OCI-LY3 (cell line): ENCODE measurements at regions not wholly inside any gene's neighbourhood (a gene's known extent, or its start where the extent isn't known, plus 50 kb on each side); places are given as distances from the start of the nearest gene placed in this dataset.

ENCODE experiments used
- EZH2phosphoT487 ChIP-seq: fragments of 200-600 bp; shearing (Covaris generic); IDR thresholded peaks from 2 replicates; pipeline ENCODE4 v1.6.1; 2018; ENCODE audit warnings: antibody characterized with exemption, mixed run types, low read depth
- TF ChIP-seq, protein P1 (sequence below): fragments of 200-600, 300-600 bp; sonication (generic); IDR thresholded peaks from 2 replicates; pipeline ENCODE4 v1.5.1; 2014; ENCODE audit warnings: antibody characterized with exemption, low read length, low read depth

DNA sequence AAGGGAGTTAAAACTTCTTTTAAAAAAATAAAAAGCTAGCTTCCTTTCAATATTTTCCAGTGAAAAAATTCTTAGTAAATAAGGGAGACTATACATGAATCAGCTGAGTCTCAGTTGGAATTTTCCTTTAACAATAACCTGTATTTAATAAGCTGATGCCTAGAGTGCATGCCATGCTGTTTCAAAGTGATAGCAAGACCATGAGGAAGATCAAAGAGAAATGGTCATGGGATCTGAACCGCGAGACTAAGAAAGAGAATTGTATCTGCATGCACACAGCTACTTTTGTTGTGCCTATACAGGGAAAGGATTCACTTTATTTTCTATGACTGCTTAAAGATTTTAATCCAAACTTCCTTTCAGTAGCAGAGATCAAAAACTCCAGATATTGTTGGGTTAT lies 2217.0 kb downstream of the MAT2B start:
- TF ChIP-seq, protein P1, sequence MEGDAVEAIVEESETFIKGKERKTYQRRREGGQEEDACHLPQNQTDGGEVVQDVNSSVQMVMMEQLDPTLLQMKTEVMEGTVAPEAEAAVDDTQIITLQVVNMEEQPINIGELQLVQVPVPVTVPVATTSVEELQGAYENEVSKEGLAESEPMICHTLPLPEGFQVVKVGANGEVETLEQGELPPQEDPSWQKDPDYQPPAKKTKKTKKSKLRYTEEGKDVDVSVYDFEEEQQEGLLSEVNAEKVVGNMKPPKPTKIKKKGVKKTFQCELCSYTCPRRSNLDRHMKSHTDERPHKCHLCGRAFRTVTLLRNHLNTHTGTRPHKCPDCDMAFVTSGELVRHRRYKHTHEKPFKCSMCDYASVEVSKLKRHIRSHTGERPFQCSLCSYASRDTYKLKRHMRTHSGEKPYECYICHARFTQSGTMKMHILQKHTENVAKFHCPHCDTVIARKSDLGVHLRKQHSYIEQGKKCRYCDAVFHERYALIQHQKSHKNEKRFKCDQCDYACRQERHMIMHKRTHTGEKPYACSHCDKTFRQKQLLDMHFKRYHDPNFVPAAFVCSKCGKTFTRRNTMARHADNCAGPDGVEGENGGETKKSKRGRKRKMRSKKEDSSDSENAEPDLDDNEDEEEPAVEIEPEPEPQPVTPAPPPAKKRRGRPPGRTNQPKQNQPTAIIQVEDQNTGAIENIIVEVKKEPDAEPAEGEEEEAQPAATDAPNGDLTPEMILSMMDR: no peak
- no peak for TF ChIP-seq EZH2phosphoT487
